ENCODE measurements at regions not wholly inside any gene's neighbourhood (a gene's known extent, or its start where the extent isn't known, plus 50 kb on each side); places are given as distances from the start of the nearest gene placed in this dataset.

DNA sequence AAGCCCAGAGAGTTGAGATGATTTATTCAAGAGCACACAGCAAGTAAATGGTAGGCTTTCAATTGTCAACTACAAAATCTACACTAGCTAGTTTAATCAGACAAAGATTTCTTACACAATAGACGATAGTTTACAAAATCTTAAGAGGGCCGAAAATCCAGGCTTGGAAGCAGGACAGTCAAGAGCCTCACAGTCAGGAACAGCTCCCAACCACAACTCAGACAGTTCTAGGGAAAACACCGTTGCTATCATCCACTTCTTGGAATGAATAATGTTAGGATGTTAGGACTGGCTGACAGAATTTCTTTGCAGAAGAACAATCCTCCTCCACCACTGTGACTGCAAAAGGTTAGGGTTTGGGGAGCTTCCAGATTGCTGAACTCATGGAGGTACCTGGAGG is 290.8 kb upstream of the ZPLD1 start:
- ChIA-PET CTCF (no interaction called here), POLR2A (no interaction called here)
- ATAC-seq (ENCODE audit: low read depth): no peak
- Mint-ChIP-seq H3K4me1 (no peaks in the 10 kb centered on the region), H3K9me3 (ENCODE audit: insufficient read depth) (no peaks in the 10 kb centered on the region), H3K4me3 (no peak overlapping the region), H3K27ac (no peak overlapping the region), H3K27me3 (no peaks in the 10 kb centered on the region)
- no peak overlapping the region for H2AFZ ChIP-seq (ENCODE audit: insufficient read depth, low read depth, low read length, poor library complexity, severe bottlenecking)
- no peak overlapping the region for H3K4me2 ChIP-seq (replicated peaks; ENCODE audit: low read depth, low read length, poor library complexity, severe bottlenecking)
- H3K9me3 ChIP-seq (ENCODE audit: control extremely low read depth in 1 of 3, control insufficient read depth in 2 of 3, insufficient read depth in 1 of 3, low read length in 2 of 3): no peaks in the 10 kb centered on the region
- H4K20me1 ChIP-seq (ENCODE audit: control insufficient read depth, insufficient read depth, low read length, poor library complexity, severe bottlenecking): no peaks in the 10 kb centered on the region
- no peak overlapping the region for H3K27ac ChIP-seq (ENCODE audit: low read length in 2 of 2)
- H3K79me2 ChIP-seq (ENCODE audit: control insufficient read depth, insufficient read depth, low read length): no peaks in the 10 kb centered on the region
- intact Hi-C loops (cut with micrococcal nuclease): no loop called here
- H3K4me3 ChIP-seq (ENCODE audit: control extremely low read depth in 1 of 5, extremely low read depth in 1 of 5, insufficient read depth in 1 of 5, low read depth in 2 of 5, low read length in 4 of 5): no peak overlapping the region
- no peaks in the 10 kb centered on the region for H3K4me1 ChIP-seq (ENCODE audit: control insufficient read depth in 2 of 2, insufficient read depth in 2 of 2, low read length in 2 of 2)
- H3K36me3 ChIP-seq (replicated peaks in 1 of 2; ENCODE audit: control extremely low read depth in 1 of 2, control insufficient read depth in 1 of 2, extremely low read depth in 1 of 2, insufficient read depth in 2 of 2, low read length in 1 of 2): no peaks in the 10 kb centered on the region
- H3K9ac ChIP-seq (ENCODE audit: low read length): no peak overlapping the region
- DNase-seq: no peak
- no peaks in the 10 kb centered on the region for H3K27me3 ChIP-seq (replicated peaks in 1 of 4; ENCODE audit: control extremely low read depth in 1 of 4, control insufficient read depth in 3 of 4, insufficient read depth in 4 of 4, low read length in 3 of 4)
- WGBS (ENCODE audit: insufficient coverage): 100% methylated on average over 2 of the region's 3 CpGs
- TF ChIP-seq, protein P1, sequence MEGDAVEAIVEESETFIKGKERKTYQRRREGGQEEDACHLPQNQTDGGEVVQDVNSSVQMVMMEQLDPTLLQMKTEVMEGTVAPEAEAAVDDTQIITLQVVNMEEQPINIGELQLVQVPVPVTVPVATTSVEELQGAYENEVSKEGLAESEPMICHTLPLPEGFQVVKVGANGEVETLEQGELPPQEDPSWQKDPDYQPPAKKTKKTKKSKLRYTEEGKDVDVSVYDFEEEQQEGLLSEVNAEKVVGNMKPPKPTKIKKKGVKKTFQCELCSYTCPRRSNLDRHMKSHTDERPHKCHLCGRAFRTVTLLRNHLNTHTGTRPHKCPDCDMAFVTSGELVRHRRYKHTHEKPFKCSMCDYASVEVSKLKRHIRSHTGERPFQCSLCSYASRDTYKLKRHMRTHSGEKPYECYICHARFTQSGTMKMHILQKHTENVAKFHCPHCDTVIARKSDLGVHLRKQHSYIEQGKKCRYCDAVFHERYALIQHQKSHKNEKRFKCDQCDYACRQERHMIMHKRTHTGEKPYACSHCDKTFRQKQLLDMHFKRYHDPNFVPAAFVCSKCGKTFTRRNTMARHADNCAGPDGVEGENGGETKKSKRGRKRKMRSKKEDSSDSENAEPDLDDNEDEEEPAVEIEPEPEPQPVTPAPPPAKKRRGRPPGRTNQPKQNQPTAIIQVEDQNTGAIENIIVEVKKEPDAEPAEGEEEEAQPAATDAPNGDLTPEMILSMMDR (IDR thresholded peaks at IDR 0.05): no peak
- no peak for TF ChIP-seq EZH2 (IDR thresholded peaks at IDR 0.05; ENCODE audit: borderline replicate concordance, insufficient read depth, low read depth, low read length, poor library complexity, severe bottlenecking)

DNA sequence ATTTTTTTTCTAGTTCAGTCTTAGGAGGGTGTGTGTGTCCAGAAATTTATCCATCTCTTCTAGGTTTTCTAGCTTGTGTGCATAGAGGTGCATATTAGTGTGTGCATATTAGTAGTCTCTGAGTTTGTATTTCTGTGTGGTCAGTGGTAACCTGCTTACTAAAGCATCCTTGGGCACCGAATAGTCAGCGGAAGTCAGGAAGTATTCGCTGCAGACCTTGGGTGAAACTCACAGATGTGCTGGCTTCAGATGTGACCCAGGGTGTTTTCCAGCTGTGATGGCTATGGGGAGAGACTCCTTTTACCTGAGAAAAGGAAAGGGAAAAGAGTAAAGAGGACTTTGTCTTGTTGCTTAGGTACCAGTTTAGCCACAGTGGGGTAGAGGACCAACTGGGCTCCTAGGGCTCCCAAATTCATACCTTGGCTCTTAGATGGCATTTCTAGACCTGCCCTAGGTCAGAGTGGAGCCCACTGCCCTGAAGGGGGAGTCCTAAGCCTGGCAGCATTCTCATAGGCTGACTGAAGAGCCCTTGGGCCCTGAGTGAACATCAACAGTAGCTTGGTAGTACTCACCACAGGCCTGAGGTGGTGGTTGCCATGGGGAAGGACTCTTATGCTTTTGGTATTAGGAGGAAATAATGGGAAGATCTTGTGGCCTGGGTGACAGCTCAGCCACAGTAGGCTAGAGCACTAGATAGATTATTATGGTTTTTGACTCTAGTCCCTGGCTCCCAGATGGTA is 286.0 kb upstream of the ZPLD1 start:
- POLR2A ChIA-PET: no interaction called here
- ATAC-seq (ENCODE audit: low read depth): no peak

More for the DNA sequence above, 286.0 kb upstream of the ZPLD1 start:
- Histone ChIP-seq H4K20me1 (ENCODE audit: control insufficient read depth, insufficient read depth, low read length, poor library complexity, severe bottlenecking) (no peaks in the 10 kb centered on the region), H3K27ac (ENCODE audit: low read length in 2 of 2) (no peak overlapping the region), H3K9me3 (ENCODE audit: control extremely low read depth in 1 of 3, control insufficient read depth in 2 of 3, insufficient read depth in 1 of 3, low read length in 2 of 3) (peaks cover 0 to 17% (median 11%) of the 10 kb centered on the region in 3 donors), H3K79me2 (ENCODE audit: control insufficient read depth, insufficient read depth, low read length) (no peaks in the 10 kb centered on the region), H3K36me3 (replicated peaks in 1 of 2; ENCODE audit: control extremely low read depth in 1 of 2, control insufficient read depth in 1 of 2, extremely low read depth in 1 of 2, insufficient read depth in 2 of 2, low read length in 1 of 2) (no peaks in the 10 kb centered on the region), H3K27me3 (replicated peaks in 1 of 4; ENCODE audit: control extremely low read depth in 1 of 4, control insufficient read depth in 3 of 4, insufficient read depth in 4 of 4, low read length in 3 of 4) (no peaks in the 10 kb centered on the region), H3K4me2 (replicated peaks; ENCODE audit: low read depth, low read length, poor library complexity, severe bottlenecking) (no peak overlapping the region), H3K4me3 (ENCODE audit: control extremely low read depth in 1 of 5, extremely low read depth in 1 of 5, insufficient read depth in 1 of 5, low read depth in 2 of 5, low read length in 4 of 5) (no peak overlapping the region), H3K4me1 (ENCODE audit: control insufficient read depth in 2 of 2, insufficient read depth in 2 of 2, low read length in 2 of 2) (no peaks in the 10 kb centered on the region), H2AFZ (ENCODE audit: insufficient read depth, low read depth, low read length, poor library complexity, severe bottlenecking) (no peak overlapping the region), H3K9ac (ENCODE audit: low read length) (no peak overlapping the region)
- DNase-seq: no peak
- Mint-ChIP-seq H3K27me3 (no peaks in the 10 kb centered on the region), H3K4me1 (no peaks in the 10 kb centered on the region), H3K4me3 (no peak overlapping the region), H3K9me3 (ENCODE audit: insufficient read depth) (peaks cover 10% of the 10 kb centered on the region), H3K27ac (no peak overlapping the region)
- intact Hi-C loops (cut with micrococcal nuclease): no loop called here
- 100% methylated on average over 3 of the region's 3 CpGs for WGBS (ENCODE audit: insufficient coverage)
- TF ChIP-seq, protein P1 (IDR thresholded peaks at IDR 0.05): no peak
- no peak for TF ChIP-seq EZH2 (IDR thresholded peaks at IDR 0.05; ENCODE audit: borderline replicate concordance, insufficient read depth, low read depth, low read length, poor library complexity, severe bottlenecking)
- CTCF ChIA-PET: no interaction called here

Measured in B cell (primary cell).